GM12872 (cell line): ENCODE measurements at regions not wholly inside any gene's neighbourhood (a gene's known extent, or its start where the extent isn't known, plus 50 kb on each side); places are given as distances from the start of the nearest gene placed in this dataset.

Experiments used
- TF ChIP-seq, protein P1 (sequence below): IDR thresholded peaks from 3 replicates; pipeline ENCODE4 v1.5.1; 2011; ENCODE audit warnings: low read depth, mild to moderate bottlenecking, low read length, moderate library complexity; ENCODE audit not compliant: insufficient read depth

DNA sequence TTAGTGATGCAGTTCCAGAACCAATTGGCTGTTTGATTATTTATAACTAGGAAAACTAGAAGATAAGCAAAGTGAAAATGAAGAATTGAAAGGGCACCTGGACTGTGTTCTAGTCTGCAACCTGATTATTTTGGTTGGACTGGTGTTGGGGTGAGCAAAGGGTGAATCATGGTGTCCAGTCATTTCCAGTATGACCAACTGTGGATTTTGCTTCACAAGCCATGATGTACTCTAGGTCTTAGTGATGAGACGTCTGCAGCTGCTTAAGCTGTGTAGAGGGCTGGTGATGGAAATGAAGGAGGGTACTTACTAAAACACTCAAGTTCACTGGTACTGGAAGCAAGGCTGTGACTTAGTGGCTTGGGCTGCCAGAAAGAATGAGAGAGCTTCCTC lies 193.2 kb upstream of the FRMD6 start:
- TF ChIP-seq, protein P1, sequence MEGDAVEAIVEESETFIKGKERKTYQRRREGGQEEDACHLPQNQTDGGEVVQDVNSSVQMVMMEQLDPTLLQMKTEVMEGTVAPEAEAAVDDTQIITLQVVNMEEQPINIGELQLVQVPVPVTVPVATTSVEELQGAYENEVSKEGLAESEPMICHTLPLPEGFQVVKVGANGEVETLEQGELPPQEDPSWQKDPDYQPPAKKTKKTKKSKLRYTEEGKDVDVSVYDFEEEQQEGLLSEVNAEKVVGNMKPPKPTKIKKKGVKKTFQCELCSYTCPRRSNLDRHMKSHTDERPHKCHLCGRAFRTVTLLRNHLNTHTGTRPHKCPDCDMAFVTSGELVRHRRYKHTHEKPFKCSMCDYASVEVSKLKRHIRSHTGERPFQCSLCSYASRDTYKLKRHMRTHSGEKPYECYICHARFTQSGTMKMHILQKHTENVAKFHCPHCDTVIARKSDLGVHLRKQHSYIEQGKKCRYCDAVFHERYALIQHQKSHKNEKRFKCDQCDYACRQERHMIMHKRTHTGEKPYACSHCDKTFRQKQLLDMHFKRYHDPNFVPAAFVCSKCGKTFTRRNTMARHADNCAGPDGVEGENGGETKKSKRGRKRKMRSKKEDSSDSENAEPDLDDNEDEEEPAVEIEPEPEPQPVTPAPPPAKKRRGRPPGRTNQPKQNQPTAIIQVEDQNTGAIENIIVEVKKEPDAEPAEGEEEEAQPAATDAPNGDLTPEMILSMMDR: no peak

DNA sequence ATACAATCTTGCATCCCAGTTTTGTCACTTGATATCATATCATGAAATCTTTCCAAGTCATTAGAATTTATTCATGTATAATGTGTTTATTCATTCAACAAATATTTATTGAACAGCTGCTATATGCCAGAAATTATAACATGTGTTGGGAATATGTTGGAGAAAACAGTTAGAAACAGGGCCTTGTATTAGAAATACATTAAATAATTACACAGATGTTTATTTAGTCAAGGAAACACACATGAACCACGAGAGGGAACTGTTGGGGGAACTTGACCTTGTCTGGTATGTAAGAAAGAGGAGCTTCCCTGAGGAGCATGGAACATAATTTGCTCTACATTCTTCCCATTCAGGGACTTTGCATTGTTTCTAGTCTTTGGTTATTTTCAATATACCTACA lies 191.7 kb upstream of the FRMD6 start:
- TF ChIP-seq, protein P1: no peak

DNA sequence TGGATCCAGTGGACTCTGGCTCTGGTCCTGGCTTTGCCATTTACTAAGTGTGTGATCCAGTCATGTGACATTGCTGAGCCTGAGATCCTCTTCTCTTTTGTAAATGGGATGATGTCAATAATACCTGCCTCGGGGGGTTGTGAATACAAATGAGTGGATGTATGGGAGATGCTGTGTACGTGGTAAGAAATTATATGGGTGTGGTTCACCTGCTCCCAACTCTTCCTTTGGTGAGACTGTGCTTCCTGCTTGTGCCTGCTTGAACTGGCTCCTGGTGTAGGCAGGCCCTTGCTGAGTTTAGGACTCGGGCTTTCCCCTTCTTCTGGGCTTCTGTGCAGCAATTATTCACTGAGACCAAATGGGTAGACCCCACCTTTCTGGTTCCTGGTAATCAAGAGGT lies 189.5 kb upstream of the FRMD6 start:
- TF ChIP-seq, protein P1: no peak

DNA sequence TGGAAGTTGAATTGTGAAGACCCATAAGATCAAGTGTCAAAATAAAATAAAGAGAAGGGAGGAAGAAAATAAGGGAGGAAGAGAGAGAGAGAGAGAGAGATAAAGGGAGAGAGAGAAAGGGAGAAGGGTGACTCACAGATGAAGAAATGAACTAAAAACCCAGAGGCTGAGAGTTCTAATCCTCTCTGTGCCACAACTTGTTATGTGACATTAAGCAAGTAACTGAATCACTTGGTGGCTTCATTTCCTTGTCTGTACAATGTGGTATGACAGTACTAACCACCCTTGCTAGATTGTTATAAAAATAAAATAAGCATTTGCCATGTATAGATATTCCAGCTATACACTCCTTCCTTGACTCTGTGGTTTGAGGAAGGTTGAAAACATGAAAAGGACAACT lies 189.0 kb upstream of the FRMD6 start:
- TF ChIP-seq, protein P1: no peak

DNA sequence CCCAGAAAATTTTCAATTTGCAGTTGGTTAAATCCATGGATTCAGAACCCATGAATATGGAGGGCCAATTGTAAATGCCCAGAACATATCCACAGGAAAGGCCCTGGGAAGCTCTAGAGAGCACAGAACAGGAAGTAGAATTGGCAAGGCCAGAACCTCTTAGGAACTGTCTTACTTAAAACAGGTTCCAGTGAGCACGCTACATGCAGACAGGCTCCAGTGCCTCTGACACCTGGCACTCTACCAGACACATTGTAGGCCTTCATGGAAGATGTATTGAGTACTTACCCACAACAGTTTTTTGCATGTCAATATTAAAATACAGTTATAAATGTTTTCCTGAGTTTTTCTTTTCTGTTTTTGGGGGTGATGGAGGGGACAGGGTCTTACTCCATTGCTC lies 188.2 kb upstream of the FRMD6 start:
- TF ChIP-seq, protein P1: no peak

DNA sequence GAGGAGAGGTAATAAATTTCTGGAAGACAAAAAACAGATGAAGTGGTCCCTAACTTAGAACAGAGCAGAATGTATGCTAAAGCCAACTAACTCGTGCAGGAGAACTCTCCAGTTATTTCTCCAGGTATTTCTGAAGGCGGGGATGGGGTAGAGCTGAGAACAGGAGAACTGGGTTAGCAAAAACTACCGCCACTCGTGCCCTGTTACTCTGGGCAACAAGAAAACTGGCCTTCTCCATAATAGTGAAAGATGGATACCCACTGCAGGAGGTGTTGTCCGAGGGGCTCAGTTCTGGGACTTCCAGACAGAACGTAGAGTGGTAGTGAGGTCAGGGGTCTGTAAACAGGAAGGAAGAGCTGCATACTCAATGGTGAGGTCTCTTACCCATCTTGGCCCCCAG lies 187.3 kb upstream of the FRMD6 start:
- TF ChIP-seq, protein P1: no peak

DNA sequence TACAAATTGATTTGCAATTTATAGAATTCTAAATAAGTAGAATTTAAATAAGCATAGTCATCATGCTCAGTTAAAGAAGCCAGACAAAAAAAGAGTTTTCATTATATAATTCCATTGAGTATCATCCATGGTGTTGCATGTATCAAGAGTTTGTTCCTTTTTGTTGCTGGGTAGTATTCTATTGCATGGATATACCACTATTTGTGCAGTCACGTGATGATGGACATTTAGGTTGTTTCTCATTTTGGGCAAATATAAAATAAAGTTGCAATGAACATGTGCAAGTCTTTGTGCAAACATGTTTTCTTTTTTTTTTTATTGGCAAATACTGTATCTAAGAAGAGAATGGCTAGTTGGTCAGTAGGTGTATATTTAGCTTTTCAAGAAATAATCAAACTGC lies 186.2 kb upstream of the FRMD6 start:
- TF ChIP-seq, protein P1: no peak

DNA sequence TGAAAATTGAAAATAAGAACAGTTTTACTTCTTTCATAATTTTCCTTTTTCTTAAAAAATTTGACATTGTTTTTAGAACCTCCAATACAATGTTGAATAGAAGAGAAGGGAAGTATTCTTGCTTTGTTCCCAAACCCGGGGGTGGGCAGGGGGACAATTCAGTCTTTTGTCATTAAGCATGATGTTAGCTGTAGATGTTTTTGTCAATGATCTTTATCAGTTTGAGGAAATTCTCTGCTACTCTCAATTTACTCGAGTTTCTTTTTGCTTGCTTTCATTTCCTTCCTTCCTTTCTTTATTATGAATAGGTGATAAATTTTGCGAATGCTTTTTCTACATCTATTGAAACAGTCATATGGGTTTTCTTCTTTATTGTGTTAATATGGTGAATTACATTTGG lies 183.2 kb upstream of the FRMD6 start:
- TF ChIP-seq, protein P1: no peak
